ENCODE measurements at regions not wholly inside any gene's neighbourhood (a gene's known extent, or its start where the extent isn't known, plus 50 kb on each side); places are given as distances from the start of the nearest gene placed in this dataset.
"Not testable (repeated sequence)": the region's sequence is repeated elsewhere in the genome, so short reads cannot be mapped to it uniquely, and the experiment has no call there.

- no peak for DNase-seq
- Histone ChIP-seq H3K27ac (ENCODE audit: low read length) (no peak overlapping the region), H3K4me3 (ENCODE audit: low read length) (no peak overlapping the region), H3K27me3 (ENCODE audit: control insufficient read depth, insufficient read depth, low read length) (no peaks in the 10 kb centered on the region), H3K9me3 (replicated peaks; ENCODE audit: control insufficient read depth, low read depth, low read length) (no peaks in the 10 kb centered on the region), H3K4me1 (ENCODE audit: control insufficient read depth, insufficient read depth, low read length) (no peaks in the 10 kb centered on the region), H3K36me3 (ENCODE audit: control insufficient read depth, insufficient read depth, low read length) (no peaks in the 10 kb centered on the region)
- 60% methylated on average over 1 of the region's 1 CpG for WGBS (ENCODE audit: insufficient coverage)
Measured at GRCh38 chr4:123229286-123229685, 167.3 kb upstream of the SPRY1 start.

GRCh38 chr4:123230061-123230460, 166.5 kb upstream of the SPRY1 start:
- WGBS (ENCODE audit: insufficient coverage) = 100% methylated on average over 1 of the region's 2 CpGs
- H3K9me3 ChIP-seq (replicated peaks; ENCODE audit: control insufficient read depth, low read depth, low read length) = no peaks in the 10 kb centered on the region
- DNase-seq = no peak
- H3K4me1 ChIP-seq (ENCODE audit: control insufficient read depth, insufficient read depth, low read length) = no peaks in the 10 kb centered on the region
- no peak overlapping the region for H3K4me3 ChIP-seq (ENCODE audit: low read length)
- no peaks in the 10 kb centered on the region for H3K36me3 ChIP-seq (ENCODE audit: control insufficient read depth, insufficient read depth, low read length)
- H3K27me3 ChIP-seq (ENCODE audit: control insufficient read depth, insufficient read depth, low read length) = no peaks in the 10 kb centered on the region
- H3K27ac ChIP-seq (ENCODE audit: low read length) = no peak overlapping the region

- Histone ChIP-seq H3K27ac (ENCODE audit: low read length) (no peak overlapping the region), H3K36me3 (ENCODE audit: control insufficient read depth, insufficient read depth, low read length) (no peaks in the 10 kb centered on the region), H3K4me3 (ENCODE audit: low read length) (no peak overlapping the region), H3K9me3 (replicated peaks; ENCODE audit: control insufficient read depth, low read depth, low read length) (no peaks in the 10 kb centered on the region), H3K27me3 (ENCODE audit: control insufficient read depth, insufficient read depth, low read length) (no peaks in the 10 kb centered on the region), H3K4me1 (ENCODE audit: control insufficient read depth, insufficient read depth, low read length) (no peaks in the 10 kb centered on the region)
- 56% methylated on average over 1 of the region's 3 CpGs for WGBS (ENCODE audit: insufficient coverage)
- peak; percentile 56 for DNase-seq
Measured at GRCh38 chr4:123232439-123232838, 164.2 kb upstream of the SPRY1 start.

- H3K9me3 ChIP-seq (replicated peaks; ENCODE audit: control insufficient read depth, low read depth, low read length) = no peaks in the 10 kb centered on the region
- H3K27me3 ChIP-seq (ENCODE audit: control insufficient read depth, insufficient read depth, low read length) = no peaks in the 10 kb centered on the region
- H3K4me3 ChIP-seq (ENCODE audit: low read length) = no peak overlapping the region
- peak; percentile 55 for DNase-seq
- H3K36me3 ChIP-seq (ENCODE audit: control insufficient read depth, insufficient read depth, low read length) = no peaks in the 10 kb centered on the region
- WGBS (ENCODE audit: insufficient coverage) = 30% methylated on average over 2 of the region's 4 CpGs
- no peak overlapping the region for H3K27ac ChIP-seq (ENCODE audit: low read length)
- H3K4me1 ChIP-seq (ENCODE audit: control insufficient read depth, insufficient read depth, low read length) = no peaks in the 10 kb centered on the region
Measured at GRCh38 chr4:123233136-123233768, 163.3 kb upstream of the SPRY1 start.

- Histone ChIP-seq H3K4me3 (ENCODE audit: low read length) (no peak overlapping the region), H3K4me1 (ENCODE audit: control insufficient read depth, insufficient read depth, low read length) (no peaks in the 10 kb centered on the region), H3K9me3 (replicated peaks; ENCODE audit: control insufficient read depth, low read depth, low read length) (no peaks in the 10 kb centered on the region), H3K27ac (ENCODE audit: low read length) (no peak overlapping the region), H3K36me3 (ENCODE audit: control insufficient read depth, insufficient read depth, low read length) (no peaks in the 10 kb centered on the region), H3K27me3 (ENCODE audit: control insufficient read depth, insufficient read depth, low read length) (no peaks in the 10 kb centered on the region)
- DNase-seq = no peak
Measured at GRCh38 chr4:123234955-123235354, 161.6 kb upstream of the SPRY1 start.

GRCh38 chr4:123235431-123235830, 161.2 kb upstream of the SPRY1 start:
- Histone ChIP-seq H3K9me3 (replicated peaks; ENCODE audit: control insufficient read depth, low read depth, low read length) (no peaks in the 10 kb centered on the region), H3K4me1 (ENCODE audit: control insufficient read depth, insufficient read depth, low read length) (no peaks in the 10 kb centered on the region), H3K27me3 (ENCODE audit: control insufficient read depth, insufficient read depth, low read length) (no peaks in the 10 kb centered on the region), H3K36me3 (ENCODE audit: control insufficient read depth, insufficient read depth, low read length) (no peaks in the 10 kb centered on the region), H3K27ac (ENCODE audit: low read length) (no peak overlapping the region), H3K4me3 (ENCODE audit: low read length) (no peak overlapping the region)
- WGBS (ENCODE audit: insufficient coverage) = 75% methylated on average over 1 of the region's 2 CpGs
- no peak for DNase-seq

- Histone ChIP-seq H3K4me1 (ENCODE audit: control insufficient read depth, insufficient read depth, low read length) (no peaks in the 10 kb centered on the region), H3K4me3 (ENCODE audit: low read length) (no peak overlapping the region), H3K9me3 (replicated peaks; ENCODE audit: control insufficient read depth, low read depth, low read length) (no peaks in the 10 kb centered on the region), H3K27ac (ENCODE audit: low read length) (no peak overlapping the region), H3K36me3 (ENCODE audit: control insufficient read depth, insufficient read depth, low read length) (no peaks in the 10 kb centered on the region), H3K27me3 (ENCODE audit: control insufficient read depth, insufficient read depth, low read length) (no peaks in the 10 kb centered on the region)
- DNase-seq = no peak
- WGBS (ENCODE audit: insufficient coverage) = no CpG with 5 or more reads among the region's 2 CpGs
Measured at GRCh38 chr4:123236606-123237005, 160.0 kb upstream of the SPRY1 start.

- WGBS (ENCODE audit: insufficient coverage) = no CpG with 5 or more reads among the region's 5 CpGs
- H3K27ac ChIP-seq (ENCODE audit: low read length); H3K4me1 ChIP-seq (ENCODE audit: control insufficient read depth, insufficient read depth, low read length); H3K27me3 ChIP-seq (ENCODE audit: control insufficient read depth, insufficient read depth, low read length); DNase-seq; H3K9me3 ChIP-seq (replicated peaks; ENCODE audit: control insufficient read depth, low read depth, low read length); H3K36me3 ChIP-seq (ENCODE audit: control insufficient read depth, insufficient read depth, low read length); H3K4me3 ChIP-seq (ENCODE audit: low read length): not testable (repeated sequence)
Measured at GRCh38 chr4:123240286-123240685, 156.3 kb upstream of the SPRY1 start.

- no CpG with 5 or more reads among the region's 3 CpGs for WGBS (ENCODE audit: insufficient coverage)
- not testable (repeated sequence) for H3K4me3 ChIP-seq (ENCODE audit: low read length); H3K4me1 ChIP-seq (ENCODE audit: control insufficient read depth, insufficient read depth, low read length); H3K27me3 ChIP-seq (ENCODE audit: control insufficient read depth, insufficient read depth, low read length); H3K36me3 ChIP-seq (ENCODE audit: control insufficient read depth, insufficient read depth, low read length); H3K27ac ChIP-seq (ENCODE audit: low read length); DNase-seq; H3K9me3 ChIP-seq (replicated peaks; ENCODE audit: control insufficient read depth, low read depth, low read length)
Measured at GRCh38 chr4:123243220-123243619, 153.4 kb upstream of the SPRY1 start.

- Histone ChIP-seq H3K4me3 (ENCODE audit: low read length) (no peak overlapping the region), H3K9me3 (replicated peaks; ENCODE audit: control insufficient read depth, low read depth, low read length) (no peaks in the 10 kb centered on the region), H3K4me1 (ENCODE audit: control insufficient read depth, insufficient read depth, low read length) (peaks cover 3% of the 10 kb centered on the region), H3K27ac (ENCODE audit: low read length) (no peak overlapping the region), H3K27me3 (ENCODE audit: control insufficient read depth, insufficient read depth, low read length) (no peaks in the 10 kb centered on the region), H3K36me3 (ENCODE audit: control insufficient read depth, insufficient read depth, low read length) (no peaks in the 10 kb centered on the region)
- peak; percentile 44 for DNase-seq
- WGBS (ENCODE audit: insufficient coverage) = 88% methylated on average over 3 of the region's 6 CpGs
Measured at GRCh38 chr4:123244137-123244536, 152.5 kb upstream of the SPRY1 start.

- no peaks in the 10 kb centered on the region for H3K9me3 ChIP-seq (replicated peaks; ENCODE audit: control insufficient read depth, low read depth, low read length)
- no peaks in the 10 kb centered on the region for H3K27me3 ChIP-seq (ENCODE audit: control insufficient read depth, insufficient read depth, low read length)
- no peak for DNase-seq
- no peak overlapping the region for H3K4me3 ChIP-seq (ENCODE audit: low read length)
- H3K36me3 ChIP-seq (ENCODE audit: control insufficient read depth, insufficient read depth, low read length) = no peaks in the 10 kb centered on the region
- H3K27ac ChIP-seq (ENCODE audit: low read length) = no peak overlapping the region
- peaks cover 3% of the 10 kb centered on the region for H3K4me1 ChIP-seq (ENCODE audit: control insufficient read depth, insufficient read depth, low read length)
- no CpG with 5 or more reads among the region's 4 CpGs for whole genome bisulfite sequencing (ENCODE audit: insufficient coverage)
Measured at GRCh38 chr4:123246085-123246484, 150.5 kb upstream of the SPRY1 start.
